T-helper 2 cell treated with Interferon-gamma antibody and Interleukin-4, amounts not matched to agents 5 μg/mL and 100 μg/mL, for 36 hours (primary cell): ENCODE measurements at regions not wholly inside any gene's neighbourhood (a gene's known extent, or its start where the extent isn't known, plus 50 kb on each side); places are given as distances from the start of the nearest gene placed in this dataset.

Experiments
- DNase-seq: peaks from one replicate; pipeline ENCODE4 v3.0.0; 2021; ENCODE audit warnings: low spot score
- H3K27ac Mint-ChIP-seq: one replicate; pipeline ENCODE4 v1.8.0; 2021; ENCODE audit warnings: mild to moderate bottlenecking, mixed read lengths
- H3K27me3 Mint-ChIP-seq: one replicate; pipeline ENCODE4 v1.8.0; 2021; ENCODE audit warnings: low read depth, mixed read lengths
- H3K36me3 Mint-ChIP-seq: one replicate; pipeline ENCODE4 v1.8.0; 2021; ENCODE audit warnings: low read depth, mixed read lengths
- H3K4me1 Mint-ChIP-seq: one replicate; pipeline ENCODE4 v1.8.0; 2021; ENCODE audit warnings: low read depth, mixed read lengths
- H3K4me3 Mint-ChIP-seq: one replicate; pipeline ENCODE4 v1.8.0; 2022; ENCODE audit warnings: mild to moderate bottlenecking, moderate library complexity, mixed read lengths
- H3K9me3 Mint-ChIP-seq: one replicate; pipeline ENCODE4 v1.8.0; 2021; ENCODE audit warnings: mixed read lengths

DNA sequence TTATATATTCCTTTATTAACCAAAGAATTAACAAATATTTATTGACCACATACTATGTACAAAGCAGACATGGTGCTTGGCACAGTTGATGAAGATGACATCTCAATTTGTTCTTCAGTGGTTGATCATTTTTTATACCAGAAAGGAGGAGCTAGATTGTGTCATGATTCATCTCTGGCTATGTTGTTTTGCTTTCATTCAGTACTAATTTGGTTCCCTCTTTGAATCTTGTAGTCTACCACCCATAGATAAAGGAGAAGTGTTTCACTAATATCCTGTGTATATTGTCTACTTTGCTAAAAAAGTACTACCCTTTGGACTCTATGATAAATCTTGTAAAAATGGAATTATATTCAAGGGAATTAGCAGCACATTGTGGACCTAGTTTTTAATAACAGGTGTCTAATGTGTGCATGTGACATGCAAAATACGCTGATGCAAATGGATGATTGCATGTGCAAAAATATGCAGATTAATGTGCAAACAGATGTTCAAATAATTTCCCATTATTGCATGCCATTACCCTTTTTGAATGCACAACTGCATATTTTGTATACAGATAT, 313.2 kb upstream of the ZEB2 start:
- Mint-ChIP-seq H3K4me1 (no peaks in the 10 kb centered on the region), H3K4me3 (no peak overlapping the region), H3K9me3 (no peaks in the 10 kb centered on the region), H3K27me3 (no peaks in the 10 kb centered on the region), H3K36me3 (no peaks in the 10 kb centered on the region), H3K27ac (no peak overlapping the region)
- DNase-seq, result no peak

DNA sequence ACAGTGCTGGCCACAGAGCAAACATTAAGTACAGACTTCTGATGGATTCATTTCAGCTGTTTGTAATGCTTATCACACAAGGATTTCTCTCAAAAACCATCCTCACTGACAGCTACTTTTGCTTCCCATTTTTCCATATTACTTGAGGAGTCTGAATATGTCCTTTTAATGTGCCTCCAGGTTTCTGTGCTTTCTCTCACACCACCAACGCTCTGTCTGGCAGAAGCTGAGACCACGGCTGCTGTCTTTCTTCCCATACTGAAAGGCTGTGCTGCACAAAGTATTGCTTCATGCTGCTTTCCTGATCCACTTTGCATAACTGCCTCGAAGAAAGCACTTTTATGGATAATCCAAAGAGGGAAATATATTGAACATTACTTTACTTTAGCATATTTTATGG, 312.1 kb upstream of the ZEB2 start:
- Mint-ChIP-seq H3K4me3 (no peak overlapping the region), H3K4me1 (no peaks in the 10 kb centered on the region), H3K27me3 (no peaks in the 10 kb centered on the region), H3K27ac (no peak overlapping the region), H3K9me3 (no peaks in the 10 kb centered on the region), H3K36me3 (no peaks in the 10 kb centered on the region)
- DNase-seq, result no peak

DNA sequence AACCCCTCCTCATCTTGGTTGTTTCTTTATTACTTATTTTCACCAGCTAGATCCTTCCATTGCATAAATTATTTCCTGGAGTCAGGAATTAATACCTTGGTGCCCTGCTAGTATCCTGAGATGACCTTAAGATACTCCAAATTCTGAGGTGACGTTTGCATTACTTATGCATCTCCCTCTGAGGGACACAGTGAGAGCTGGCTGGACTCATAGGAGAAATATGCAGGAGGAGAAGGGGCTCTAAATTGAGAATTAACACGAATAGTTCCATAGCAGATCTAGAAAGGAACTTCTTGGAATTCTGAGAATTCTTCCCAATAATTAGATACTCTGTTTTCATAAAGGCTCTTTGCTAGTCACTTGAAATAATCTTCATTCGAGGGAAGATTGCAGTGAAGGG, 310.6 kb upstream of the ZEB2 start:
- Mint-ChIP-seq H3K4me1 (no peaks in the 10 kb centered on the region), H3K9me3 (no peaks in the 10 kb centered on the region), H3K36me3 (no peaks in the 10 kb centered on the region), H3K27me3 (no peaks in the 10 kb centered on the region), H3K4me3 (no peak overlapping the region), H3K27ac (no peak overlapping the region)
- no peak for DNase-seq

DNA sequence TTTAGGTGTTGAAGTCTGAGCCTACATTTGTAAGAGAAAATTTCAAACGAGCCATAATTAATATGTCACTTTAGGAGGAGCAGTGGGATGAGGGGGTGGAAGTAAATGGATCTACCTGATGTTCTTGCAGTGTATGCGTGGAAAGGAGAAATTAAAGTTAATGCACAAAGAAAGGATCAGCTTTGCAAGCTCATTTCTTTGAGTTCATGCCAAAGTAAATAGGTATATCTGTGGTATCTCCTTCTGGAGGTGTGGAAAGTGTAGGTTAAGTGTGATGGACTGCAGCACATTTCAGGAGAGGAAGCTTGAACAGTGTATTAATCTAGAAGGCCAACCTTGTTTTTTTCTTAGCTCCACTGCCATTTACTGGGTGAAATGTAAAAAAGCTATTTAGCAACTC, 307.5 kb upstream of the ZEB2 start:
- no peak overlapping the region for H3K27ac Mint-ChIP-seq
- H3K9me3 Mint-ChIP-seq, result no peaks in the 10 kb centered on the region
- no peak for DNase-seq
- H3K4me1 Mint-ChIP-seq, result no peaks in the 10 kb centered on the region
- no peak overlapping the region for H3K4me3 Mint-ChIP-seq
- H3K36me3 Mint-ChIP-seq, result no peaks in the 10 kb centered on the region
- H3K27me3 Mint-ChIP-seq, result peaks cover 2% of the 10 kb centered on the region

DNA sequence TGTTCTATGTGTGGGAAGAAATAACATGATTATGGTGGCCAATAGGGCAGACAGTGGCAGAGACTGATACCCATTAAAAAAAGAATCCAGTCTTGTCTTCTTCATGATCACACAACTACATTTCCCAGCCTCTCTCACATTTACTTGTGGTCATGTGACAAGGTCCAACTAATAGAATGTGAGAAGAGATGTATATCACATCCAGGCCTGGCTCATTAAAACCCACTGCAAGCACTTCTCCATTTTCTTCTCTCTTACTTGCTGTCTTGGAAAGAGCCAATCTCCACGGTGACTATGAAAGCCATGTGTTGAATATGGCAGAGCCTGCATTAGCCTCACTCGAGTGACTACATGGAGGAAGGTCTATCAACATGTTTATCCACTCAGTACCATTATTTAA, 306.2 kb upstream of the ZEB2 start:
- no peak for DNase-seq
- H3K4me1 Mint-ChIP-seq, result no peaks in the 10 kb centered on the region
- no peaks in the 10 kb centered on the region for H3K9me3 Mint-ChIP-seq
- H3K4me3 Mint-ChIP-seq, result no peak overlapping the region
- no peaks in the 10 kb centered on the region for H3K36me3 Mint-ChIP-seq
- peaks cover 2% of the 10 kb centered on the region for H3K27me3 Mint-ChIP-seq
- H3K27ac Mint-ChIP-seq, result no peak overlapping the region

DNA sequence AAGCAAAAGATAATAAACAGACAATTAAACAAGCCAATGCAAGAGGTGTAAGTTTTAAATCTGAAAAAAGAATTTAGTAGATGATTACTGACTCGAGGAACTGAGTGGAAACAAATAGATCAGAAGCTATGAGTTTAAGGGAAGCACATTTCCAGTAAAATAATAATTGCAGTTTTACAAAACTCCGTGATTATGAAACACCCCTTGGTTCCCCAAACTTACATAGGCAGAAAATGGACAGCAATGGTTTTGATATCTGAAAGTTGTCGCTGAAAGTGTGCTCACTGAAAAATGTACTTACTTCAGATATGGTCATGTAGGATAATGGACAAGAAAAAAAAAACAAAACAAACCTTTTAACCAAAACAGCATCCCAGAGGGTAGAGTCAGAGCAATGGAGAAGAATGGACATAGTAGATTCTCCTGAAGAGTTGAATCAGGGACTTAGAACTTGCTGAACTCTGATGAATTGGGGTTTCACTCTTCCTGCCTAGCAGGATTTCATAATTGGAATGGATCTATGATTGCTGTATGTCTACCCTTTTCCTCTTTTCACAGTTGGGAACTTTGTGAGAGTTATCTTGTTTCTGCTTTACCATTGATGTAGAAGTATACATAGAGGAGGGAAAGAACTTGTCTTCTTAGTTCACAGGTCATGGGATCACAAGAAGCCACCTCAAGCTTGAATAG, 305.6 kb upstream of the ZEB2 start:
- H3K27ac Mint-ChIP-seq, result no peak overlapping the region

DNA sequence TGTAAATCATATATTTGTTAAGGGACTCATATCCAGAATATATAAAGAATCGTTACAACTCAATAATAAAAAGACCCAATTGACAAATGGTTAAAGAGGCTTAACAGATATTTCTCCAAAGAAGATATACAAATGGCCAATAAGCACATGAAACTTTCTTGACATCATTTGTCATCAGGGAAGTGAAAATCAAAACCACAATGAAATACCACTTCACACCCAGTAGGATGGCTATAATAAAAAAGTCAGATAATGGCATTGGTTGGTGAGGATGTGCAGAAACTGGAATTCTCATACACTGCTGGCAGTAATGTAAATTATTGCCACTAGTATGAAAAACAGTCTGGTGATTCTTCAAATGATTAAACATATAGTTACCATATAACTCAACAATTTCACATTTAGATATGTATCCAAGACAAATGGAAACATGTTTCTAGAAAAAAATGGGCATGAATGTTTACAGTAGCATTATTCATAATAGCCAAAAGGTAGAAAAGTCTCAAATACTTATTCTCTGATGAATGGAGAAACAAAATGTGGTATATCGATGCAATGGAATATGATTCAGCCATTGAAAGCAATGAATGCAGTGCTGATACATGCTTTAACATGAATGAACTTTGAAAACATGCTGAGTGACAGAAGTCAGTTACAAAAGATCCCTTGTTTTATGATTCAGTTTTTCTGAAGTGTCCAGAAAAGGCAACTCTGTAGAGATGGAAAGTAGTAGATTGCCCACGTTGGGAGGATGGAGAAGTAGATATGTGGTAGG, 304.6 kb upstream of the ZEB2 start:
- Mint-ChIP-seq H3K27ac (no peak overlapping the region), H3K27me3 (peaks cover 2% of the 10 kb centered on the region), H3K9me3 (no peaks in the 10 kb centered on the region), H3K4me3 (no peak overlapping the region), H3K4me1 (no peaks in the 10 kb centered on the region), H3K36me3 (no peaks in the 10 kb centered on the region)
- no peak for DNase-seq

More for the DNA sequence above, 305.6 kb upstream of the ZEB2 start:
- Mint-ChIP-seq H3K27me3 (peaks cover 2% of the 10 kb centered on the region), H3K36me3 (no peaks in the 10 kb centered on the region), H3K4me3 (no peak overlapping the region), H3K9me3 (no peaks in the 10 kb centered on the region), H3K4me1 (no peaks in the 10 kb centered on the region)
- DNase-seq, result no peak

DNA sequence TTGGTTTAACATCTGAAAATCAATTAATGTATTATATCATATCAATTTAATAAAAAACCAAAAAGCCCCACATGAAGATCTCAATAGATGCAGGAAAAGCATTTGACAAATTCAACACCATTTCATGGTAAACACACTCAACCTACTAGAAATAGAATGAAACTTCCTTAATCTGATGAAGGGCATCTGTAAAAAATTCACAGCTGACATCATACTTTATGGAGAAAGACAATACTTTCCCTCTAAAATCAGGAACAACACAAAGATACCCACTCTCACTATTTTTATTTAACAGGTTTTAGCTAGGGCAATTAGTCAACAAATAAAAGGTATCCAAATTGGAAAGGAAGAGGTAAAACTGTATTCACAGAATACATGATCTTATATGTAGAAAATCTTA, 303.0 kb upstream of the ZEB2 start:
- Mint-ChIP-seq H3K36me3 (no peaks in the 10 kb centered on the region), H3K27me3 (peaks cover 2% of the 10 kb centered on the region), H3K4me1 (no peaks in the 10 kb centered on the region), H3K9me3 (no peaks in the 10 kb centered on the region), H3K27ac (no peak overlapping the region), H3K4me3 (no peak overlapping the region)
- no peak for DNase-seq

DNA sequence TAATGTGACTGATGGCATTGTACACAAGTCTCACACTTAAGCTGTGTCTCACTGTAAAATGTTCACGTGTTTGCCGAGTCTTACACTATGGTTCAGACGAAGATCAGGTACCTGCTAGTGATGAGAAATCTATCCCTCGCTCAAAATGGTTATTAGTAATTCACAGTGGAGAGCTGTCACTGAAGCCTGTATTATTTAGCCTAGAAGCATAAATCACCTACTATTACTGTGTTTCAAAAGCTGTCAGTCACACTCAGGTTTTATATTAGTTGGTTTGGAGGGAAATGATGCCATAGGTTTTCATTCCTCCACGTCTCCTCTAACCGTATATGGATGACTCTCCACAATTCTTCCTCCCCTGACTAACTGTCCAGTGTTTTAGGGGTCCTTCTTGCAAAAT, 292.4 kb upstream of the ZEB2 start:
- no peaks in the 10 kb centered on the region for H3K27me3 Mint-ChIP-seq
- no peaks in the 10 kb centered on the region for H3K9me3 Mint-ChIP-seq
- H3K4me1 Mint-ChIP-seq, result no peaks in the 10 kb centered on the region
- no peak for DNase-seq
- no peak overlapping the region for H3K4me3 Mint-ChIP-seq
- H3K36me3 Mint-ChIP-seq, result no peaks in the 10 kb centered on the region
- H3K27ac Mint-ChIP-seq, result no peak overlapping the region

DNA sequence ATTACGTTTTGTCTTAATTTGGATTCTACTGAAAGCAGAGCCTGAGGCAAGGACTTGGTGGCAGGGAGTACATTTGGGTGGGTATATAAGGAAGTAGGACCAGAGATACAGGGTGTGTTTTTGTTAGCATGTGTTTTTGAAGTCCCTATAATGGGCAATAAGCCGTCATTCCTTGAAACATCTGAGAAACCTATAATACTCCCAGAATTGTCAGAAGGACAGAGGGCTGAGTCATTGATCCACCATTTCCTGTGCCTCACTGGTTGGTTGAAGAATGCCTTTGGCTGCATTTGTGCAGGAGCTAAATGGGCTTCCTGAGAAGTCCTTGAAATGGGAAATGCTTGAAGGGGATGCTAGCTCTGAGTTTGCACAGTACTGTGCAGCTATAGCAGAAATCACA, 281.8 kb upstream of the ZEB2 start:
- H3K4me1 Mint-ChIP-seq, result no peaks in the 10 kb centered on the region
- no peaks in the 10 kb centered on the region for H3K36me3 Mint-ChIP-seq
- DNase-seq, result no peak
- H3K27ac Mint-ChIP-seq, result no peak overlapping the region
- H3K4me3 Mint-ChIP-seq, result no peak overlapping the region
- H3K9me3 Mint-ChIP-seq, result no peaks in the 10 kb centered on the region
- no peaks in the 10 kb centered on the region for H3K27me3 Mint-ChIP-seq

DNA sequence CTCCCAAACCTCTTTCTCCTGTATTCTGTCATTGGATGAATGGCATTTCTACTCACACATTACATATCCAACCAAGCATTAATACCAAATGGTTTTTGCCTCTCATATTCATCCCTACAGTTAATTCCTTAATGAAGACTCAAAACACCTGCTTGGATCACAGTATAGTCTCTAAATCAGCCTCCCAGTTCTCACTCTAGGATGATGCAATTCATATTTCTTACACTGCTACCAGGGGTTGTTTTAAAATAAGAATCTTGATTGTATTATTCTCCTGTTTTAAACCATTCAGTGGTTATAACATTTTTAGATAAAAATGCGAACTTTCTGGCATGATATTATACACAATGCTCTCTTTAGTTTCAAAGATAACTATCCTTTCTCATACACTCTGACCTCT, 281.4 kb upstream of the ZEB2 start:
- Mint-ChIP-seq H3K27ac (no peak overlapping the region), H3K4me1 (no peaks in the 10 kb centered on the region), H3K4me3 (no peak overlapping the region), H3K36me3 (no peaks in the 10 kb centered on the region), H3K27me3 (no peaks in the 10 kb centered on the region), H3K9me3 (no peaks in the 10 kb centered on the region)
- DNase-seq, result no peak

DNA sequence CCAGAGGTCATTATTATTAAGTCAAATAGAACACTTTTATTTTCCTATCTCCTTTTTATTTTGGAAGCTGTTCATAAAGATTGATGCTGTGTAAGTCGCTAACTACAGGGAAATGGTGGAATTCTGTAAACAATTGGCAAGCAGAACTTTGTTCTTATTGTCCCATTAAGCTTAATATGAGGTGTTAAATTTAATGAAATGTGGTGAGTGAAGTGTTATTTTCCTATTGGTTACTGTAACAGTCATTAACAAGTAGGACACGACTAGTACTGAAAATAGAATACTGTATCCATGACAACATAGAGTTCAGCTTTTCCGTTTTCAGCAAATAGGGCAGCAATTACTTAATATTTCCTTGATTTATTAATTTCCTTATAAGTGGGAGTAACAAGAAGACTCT, 279.1 kb upstream of the ZEB2 start:
- H3K27me3 Mint-ChIP-seq, result no peaks in the 10 kb centered on the region
- H3K4me3 Mint-ChIP-seq, result no peak overlapping the region
- H3K27ac Mint-ChIP-seq, result no peak overlapping the region
- H3K36me3 Mint-ChIP-seq, result no peaks in the 10 kb centered on the region
- DNase-seq, result no peak
- no peaks in the 10 kb centered on the region for H3K4me1 Mint-ChIP-seq
- no peaks in the 10 kb centered on the region for H3K9me3 Mint-ChIP-seq

DNA sequence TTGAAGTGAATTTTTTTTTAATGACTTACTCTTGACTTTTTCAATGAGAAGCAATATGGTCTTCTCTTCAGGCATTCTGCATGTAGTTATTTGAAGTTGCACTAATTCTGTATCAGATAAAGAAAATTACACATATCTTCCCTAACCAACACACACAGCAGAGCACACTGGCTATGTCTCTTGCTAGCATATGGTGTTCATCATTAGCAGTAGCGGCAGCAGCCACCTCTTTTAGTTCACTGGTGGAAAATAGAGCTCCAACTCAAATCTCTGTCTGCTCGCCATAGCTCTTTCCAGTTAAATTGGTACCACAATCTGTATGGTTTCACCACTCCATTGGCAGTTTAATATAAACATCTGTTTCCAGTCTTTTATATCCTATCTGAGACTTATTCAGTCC, 278.1 kb upstream of the ZEB2 start:
- H3K4me1 Mint-ChIP-seq, result no peaks in the 10 kb centered on the region
- H3K27ac Mint-ChIP-seq, result no peak overlapping the region
- no peaks in the 10 kb centered on the region for H3K9me3 Mint-ChIP-seq
- H3K27me3 Mint-ChIP-seq, result no peaks in the 10 kb centered on the region
- DNase-seq, result no peak
- H3K4me3 Mint-ChIP-seq, result no peak overlapping the region
- H3K36me3 Mint-ChIP-seq, result no peaks in the 10 kb centered on the region

DNA sequence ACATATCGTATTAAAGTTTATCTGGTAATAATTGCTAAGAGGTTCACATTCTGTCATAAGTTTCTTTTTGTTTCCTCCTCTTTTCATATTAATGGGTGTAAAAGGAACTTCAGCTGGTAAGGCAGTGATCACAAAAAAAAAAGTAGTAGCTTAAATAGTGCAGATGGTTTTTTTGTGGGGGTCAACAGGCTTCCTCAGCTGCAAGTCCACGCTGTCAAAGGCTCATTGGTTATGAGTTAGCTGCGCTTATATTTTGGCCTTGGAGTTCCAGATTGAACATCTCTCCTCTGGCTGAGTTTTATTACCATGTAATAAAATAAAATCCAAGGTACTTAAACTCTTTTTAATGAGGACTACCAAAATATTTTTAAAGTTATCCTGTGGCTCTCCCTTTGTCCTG, 277.0 kb upstream of the ZEB2 start:
- Mint-ChIP-seq H3K9me3 (no peaks in the 10 kb centered on the region), H3K4me1 (no peaks in the 10 kb centered on the region), H3K27me3 (no peaks in the 10 kb centered on the region), H3K36me3 (no peaks in the 10 kb centered on the region), H3K27ac (no peak overlapping the region), H3K4me3 (no peak overlapping the region)
- no peak for DNase-seq
